IMR-90 (cell line): ENCODE measurements at regions not wholly inside any gene's neighbourhood (a gene's known extent, or its start where the extent isn't known, plus 50 kb on each side); places are given as distances from the start of the nearest gene placed in this dataset.

Experiments
- ATAC-seq: fragments of 200-7000 bp; cut with Tn5 transposase; 2 replicates; pipeline ENCODE4 v1.9.1; 2020; ENCODE audit warnings: low read depth, mild to moderate bottlenecking, moderate library complexity
- BruUV-seq: library from RNA; stranded (reverse); fragments of 400-500 nt; replicated peaks from 2 replicates; lab custom pipeline; 2021; lab: Mats Ljungman, UMichigan
- CTCF ChIA-PET: fragments of 300-600 bp; formaldehyde crosslinking; extraction: SDS; loops from one replicate; lab custom pipeline; 2021; ENCODE audit warnings: antibody characterized with exemption; lab: Yijun Ruan, JAX
- POLR2A ChIA-PET: fragments of 300-600 bp; sonication (Branson Sonifier 250); formaldehyde crosslinking; loops from one replicate; lab custom pipeline; 2022; ENCODE audit warnings: antibody characterized with exemption; ENCODE audit not compliant: unreplicated experiment; lab: Charles Lee
- DNase-seq: peaks from one replicate; pipeline ENCODE4 v3.0.0; 2013
- H2AFZ ChIP-seq: replicated peaks from 2 replicates; pipeline ENCODE3; 2013; ENCODE audit warnings: low read length, mild to moderate bottlenecking; ENCODE audit not compliant: poor library complexity
- H2AK5ac ChIP-seq: 2 replicates; pipeline ENCODE4 v1.6.1; 2013; ENCODE audit warnings: low read depth, low read length, inconsistent platforms
- H2AK9ac ChIP-seq: replicated peaks from 2 replicates; pipeline ENCODE3; 2013; ENCODE audit warnings: mild to moderate bottlenecking, low read depth, low read length, moderate library complexity; ENCODE audit not compliant: poor library complexity
- H2BK120ac ChIP-seq: 2 replicates; pipeline ENCODE4 v1.6.1; 2013; ENCODE audit warnings: low read depth, low read length, inconsistent platforms
- H2BK15ac ChIP-seq: 3 replicates; pipeline ENCODE4 v1.6.1; 2013; ENCODE audit warnings: low read depth, low read length, inconsistent platforms
- H2BK20ac ChIP-seq: 2 replicates; pipeline ENCODE4 v1.6.1; 2013; ENCODE audit warnings: low read depth, mild to moderate bottlenecking, inconsistent platforms, low read length, moderate library complexity
- H2BK5ac ChIP-seq: 2 replicates; pipeline ENCODE4 v1.6.1; 2013; ENCODE audit warnings: mild to moderate bottlenecking, low read depth, low read length, inconsistent platforms; ENCODE audit not compliant: poor library complexity, severe bottlenecking
- H3K14ac ChIP-seq: replicated peaks from 2 replicates; pipeline ENCODE4 v1.6.1; 2013; ENCODE audit warnings: low read depth, low read length, inconsistent platforms
- H3K18ac ChIP-seq: 2 replicates; pipeline ENCODE4 v1.6.1; 2013; ENCODE audit warnings: low read depth, low read length, control low read depth
- H3K23ac ChIP-seq: 2 replicates; pipeline ENCODE4 v1.6.1; 2013; ENCODE audit warnings: low read depth, low read length, inconsistent platforms
- H3K27ac ChIP-seq: 2 replicates; pipeline ENCODE4 v1.5.1; 2013; ENCODE audit warnings: mild to moderate bottlenecking, control low read depth, low read length; ENCODE audit not compliant: insufficient read depth
- H3K27me3 ChIP-seq: 2 replicates; pipeline ENCODE4 v1.6.1; 2013; ENCODE audit warnings: low read length; ENCODE audit not compliant: control insufficient read depth, insufficient read depth
- H3K36me3 ChIP-seq: 2 replicates; pipeline ENCODE4 v1.6.1; 2013; ENCODE audit warnings: low read length, mixed read lengths; ENCODE audit not compliant: control insufficient read depth, insufficient read depth
- H3K4ac ChIP-seq: 2 replicates; pipeline ENCODE4 v1.6.1; 2013; ENCODE audit warnings: low read depth, low read length, inconsistent platforms
- H3K4me1 ChIP-seq: 2 replicates; pipeline ENCODE4 v1.6.1; 2013; ENCODE audit warnings: low read length, mixed read lengths; ENCODE audit not compliant: control insufficient read depth, insufficient read depth
- H3K4me2 ChIP-seq: 2 replicates; pipeline ENCODE4 v1.6.1; 2013; ENCODE audit warnings: low read depth, mild to moderate bottlenecking, control low read depth, low read length, moderate library complexity
- H3K4me3 ChIP-seq: 2 replicates; pipeline ENCODE4 v1.5.1; 2013; ENCODE audit warnings: low read depth, mild to moderate bottlenecking, control low read depth, low read length, moderate library complexity; ENCODE audit not compliant: insufficient read depth
- H3K56ac ChIP-seq: 2 replicates; pipeline ENCODE4 v1.6.1; 2013; ENCODE audit warnings: low read length, inconsistent platforms; ENCODE audit not compliant: insufficient read depth; ENCODE audit errors: extremely low read depth
- H3K79me1 ChIP-seq, 2 experiments: 2 replicates each; pipeline ENCODE4 v1.6.1; 2013; ENCODE audit warnings: low read length in 2 of 2, inconsistent platforms in 1 of 2, low read depth in 1 of 2
- H3K9ac ChIP-seq: 2 replicates; pipeline ENCODE4 v1.6.1; 2013; ENCODE audit warnings: low read depth, low read length, control low read depth
- H3K9me1 ChIP-seq: 2 replicates; pipeline ENCODE4 v1.6.1; 2013; ENCODE audit warnings: low read length, inconsistent platforms; ENCODE audit not compliant: insufficient read depth
- H3K9me3 ChIP-seq: 2 replicates; pipeline ENCODE4 v1.6.1; 2013; ENCODE audit warnings: low read length; ENCODE audit not compliant: control insufficient read depth, insufficient read depth
- H4K20me1 ChIP-seq: 2 replicates; pipeline ENCODE4 v1.6.1; 2013; ENCODE audit warnings: low read length, inconsistent platforms; ENCODE audit not compliant: insufficient read depth
- H4K5ac ChIP-seq: 2 replicates; pipeline ENCODE4 v1.6.1; 2013; ENCODE audit warnings: mild to moderate bottlenecking, low read depth, low read length, control low read depth
- H4K8ac ChIP-seq, 2 experiments: 2 replicates each; pipeline ENCODE4 v1.6.1; 2013; ENCODE audit warnings: low read depth in 2 of 2, low read length in 2 of 2, control low read depth in 1 of 2, inconsistent platforms in 1 of 2
- H4K91ac ChIP-seq: 2 replicates; pipeline ENCODE4 v1.6.1; 2013; ENCODE audit warnings: low read depth, low read length, inconsistent platforms; ENCODE audit not compliant: insufficient read depth
- BHLHE40 ChIP-seq: fragments of 150-350 bp; IDR thresholded peaks from 2 replicates; pipeline ENCODE4 v1.6.1; 2016; ENCODE audit warnings: mild to moderate bottlenecking, low read depth, low read length
- CHD1 ChIP-seq: IDR thresholded peaks from 2 replicates; pipeline ENCODE4 v1.6.1; 2012; ENCODE audit warnings: low read depth, low read length, improper control_type of control experiment
- ELK1 ChIP-seq: fragments of 150-350 bp; IDR thresholded peaks from 2 replicates; pipeline ENCODE4 v1.6.1; 2016; ENCODE audit warnings: low read depth, mild to moderate bottlenecking, low read length, moderate library complexity, borderline replicate concordance
- MAFK ChIP-seq: IDR thresholded peaks from 2 replicates; pipeline ENCODE4 v1.6.1; 2012; ENCODE audit warnings: low read depth, low read length, improper control_type of control experiment
- MAZ ChIP-seq: IDR thresholded peaks from 2 replicates; pipeline ENCODE4 v1.6.1; 2012; ENCODE audit warnings: low read depth, mild to moderate bottlenecking, low read length, improper control_type of control experiment, moderate library complexity, borderline replicate concordance
- NFE2L2 ChIP-seq: fragments of 150-350 bp; IDR thresholded peaks from 2 replicates; pipeline ENCODE4 v1.6.1; 2016; ENCODE audit warnings: low read depth, mild to moderate bottlenecking, low read length
- RAD21 ChIP-seq: IDR thresholded peaks from 2 replicates; pipeline ENCODE4 v1.6.1; 2012; ENCODE audit warnings: low read length, improper control_type of control experiment
- RCOR1 ChIP-seq: IDR thresholded peaks from 2 replicates; pipeline ENCODE4 v1.6.1; 2012; ENCODE audit warnings: mild to moderate bottlenecking, low read length, improper control_type of control experiment; ENCODE audit not compliant: insufficient replicate concordance
- RFX5 ChIP-seq: IDR thresholded peaks from 2 replicates; pipeline ENCODE4 v1.8.0; 2012; ENCODE audit warnings: low read depth, mild to moderate bottlenecking, low read length, moderate library complexity
- WGBS, 2 experiments: methylation state at CpG; one replicate each; pipeline versions ENCODE4 v1.1.5 to v1.1.7; 2013; ENCODE audit warnings: missing lambda C conversion rate in 2 of 2; ENCODE audit not compliant: insufficient read length in 1 of 2; ENCODE audit errors: extremely low coverage in 2 of 2; 5-methylcytosine and 5-hydroxymethylcytosine counted together
- dilution Hi-C: fragments of 300-500 bp; cut with HindIII; formaldehyde crosslinking; loops from one replicate; pipeline ENCODE4 v1.14.3; 2018; ENCODE audit warnings: low sequenced_read_pairs; ENCODE audit not compliant: unreplicated experiment
- in situ Hi-C: fragments of 300-500 bp; cut with MboI; formaldehyde crosslinking; loops from 3 replicates; pipeline ENCODE4 v1.14.3; 2019; ENCODE audit warnings: low sequenced_read_pairs, inconsistent platforms, mixed read lengths
- intact Hi-C: fragments of 100-400 bp; cut with micrococcal nuclease; formaldehyde crosslinking; loops from 2 replicates; pipeline ENCODE4 v1.10.0; 2022
- TF ChIP-seq, protein P1 (sequence below): conservative IDR thresholded peaks from 2 replicates; pipeline ENCODE4 v1.5.1; 2012; ENCODE audit warnings: mild to moderate bottlenecking, low read depth, low read length, improper control_type of control experiment

- H3K4me2 ChIP-seq, result no peak overlapping the region; the same call in 1 of the 2 replicates
- WGBS, 2 experiments, result no CpG with 5 or more reads among the region's 11 CpGs
These were observed 115.5 kb upstream of the ZMIZ1 start for GRCh38 chr10:78953113-78953798.

More at GRCh38 chr10:78953113-78953798, 115.5 kb upstream of the ZMIZ1 start:
- Histone ChIP-seq H3K4me3 (no peak overlapping the region), H2AK9ac (peak overlapping the region; percentile 9), H2BK20ac (no peak overlapping the region), H3K79me1 (no peaks in the 10 kb centered on the region), H3K18ac (no peak overlapping the region; the same call in 1 of the 2 replicates), H3K4me1 (peaks cover 18% of the 10 kb centered on the region), H4K5ac (no peak overlapping the region), H3K9me3 (no peaks in the 10 kb centered on the region), H2BK5ac (no peak overlapping the region), H3K36me3 (no peaks in the 10 kb centered on the region), H3K27ac (no peak overlapping the region), H3K27me3 (no peaks in the 10 kb centered on the region; the same call in 1 of the 2 replicates), H4K20me1 (no peaks in the 10 kb centered on the region), H3K9me1 (peaks cover 21% of the 10 kb centered on the region), H3K56ac (no peak overlapping the region), H4K91ac (peak overlapping the region; percentile 11), H2BK120ac (peak overlapping the region; percentile 16; the same call in 1 of the 2 replicates), H3K4ac (peak overlapping the region; percentile 44), H2BK15ac (no peak overlapping the region), H3K23ac (no peak overlapping the region), H3K14ac (no peak overlapping the region), H3K9ac (no peak overlapping the region), H2AK5ac (peak overlapping the region; percentile 5; the same call in 1 of the 2 replicates), H2AFZ (no peak overlapping the region), H4K8ac (no peak overlapping the region)
- BruUV-seq, result no TSS peak
- TF ChIP-seq BHLHE40 (no peak), MAFK (no peak), RAD21 (no peak), MAZ (no peak), RFX5 (no peak), NFE2L2 (no peak), CHD1 (no peak), ELK1 (no peak), RCOR1 (no peak)
- TF ChIP-seq, protein P1, sequence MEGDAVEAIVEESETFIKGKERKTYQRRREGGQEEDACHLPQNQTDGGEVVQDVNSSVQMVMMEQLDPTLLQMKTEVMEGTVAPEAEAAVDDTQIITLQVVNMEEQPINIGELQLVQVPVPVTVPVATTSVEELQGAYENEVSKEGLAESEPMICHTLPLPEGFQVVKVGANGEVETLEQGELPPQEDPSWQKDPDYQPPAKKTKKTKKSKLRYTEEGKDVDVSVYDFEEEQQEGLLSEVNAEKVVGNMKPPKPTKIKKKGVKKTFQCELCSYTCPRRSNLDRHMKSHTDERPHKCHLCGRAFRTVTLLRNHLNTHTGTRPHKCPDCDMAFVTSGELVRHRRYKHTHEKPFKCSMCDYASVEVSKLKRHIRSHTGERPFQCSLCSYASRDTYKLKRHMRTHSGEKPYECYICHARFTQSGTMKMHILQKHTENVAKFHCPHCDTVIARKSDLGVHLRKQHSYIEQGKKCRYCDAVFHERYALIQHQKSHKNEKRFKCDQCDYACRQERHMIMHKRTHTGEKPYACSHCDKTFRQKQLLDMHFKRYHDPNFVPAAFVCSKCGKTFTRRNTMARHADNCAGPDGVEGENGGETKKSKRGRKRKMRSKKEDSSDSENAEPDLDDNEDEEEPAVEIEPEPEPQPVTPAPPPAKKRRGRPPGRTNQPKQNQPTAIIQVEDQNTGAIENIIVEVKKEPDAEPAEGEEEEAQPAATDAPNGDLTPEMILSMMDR, result no peak
- ChIA-PET POLR2A (no interaction called here), CTCF (no interaction called here)
- in situ Hi-C loops, result no loop called here
- dilution Hi-C loops, result no loop called here
- intact Hi-C loops, result no loop called here
- no peak for DNase-seq
- no peak; the same call in 1 of the 2 replicates for ATAC-seq
